HG03108 (cell line): ENCODE measurements at regions not wholly inside any gene's neighbourhood (a gene's known extent, or its start where the extent isn't known, plus 50 kb on each side); places are given as distances from the start of the nearest gene placed in this dataset.

Experiments
- ATAC-seq: cut with Tn5 transposase; IDR thresholded peaks from one replicate; pipeline ENCODE4 v1.9.1; 2021; ENCODE audit warnings: moderate library complexity; ENCODE audit not compliant: unreplicated experiment

- ATAC-seq: no peak
These were observed 101.2 kb upstream of the SLC4A4 start for GRCh38 chr4:71237641-71238040.

DNA sequence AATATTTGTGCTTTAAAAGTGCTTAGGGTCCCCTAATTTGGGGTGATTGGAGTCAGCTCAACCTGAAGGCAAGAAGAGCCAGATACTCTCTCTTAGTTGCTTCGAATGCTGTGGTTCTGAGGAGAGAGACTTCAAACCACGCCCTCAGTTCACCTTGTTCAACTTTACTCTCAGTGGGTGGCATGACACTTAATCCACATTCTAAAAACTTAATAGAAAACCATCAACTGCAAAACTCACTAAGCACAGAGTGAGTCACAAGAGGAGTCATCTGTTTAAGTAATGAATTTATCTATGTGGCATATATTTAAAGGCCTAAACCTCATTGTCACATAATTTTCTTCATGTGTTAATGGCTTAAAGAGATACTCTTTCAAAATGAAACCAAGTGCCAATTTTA is 99.5 kb upstream of the SLC4A4 start:
- ATAC-seq: no peak

- ATAC-seq: no peak
These were observed 98.7 kb upstream of the SLC4A4 start for GRCh38 chr4:71240094-71240493.

GRCh38 chr4:71241501-71242288 is 97.1 kb upstream of the SLC4A4 start:
- ATAC-seq: no peak

DNA sequence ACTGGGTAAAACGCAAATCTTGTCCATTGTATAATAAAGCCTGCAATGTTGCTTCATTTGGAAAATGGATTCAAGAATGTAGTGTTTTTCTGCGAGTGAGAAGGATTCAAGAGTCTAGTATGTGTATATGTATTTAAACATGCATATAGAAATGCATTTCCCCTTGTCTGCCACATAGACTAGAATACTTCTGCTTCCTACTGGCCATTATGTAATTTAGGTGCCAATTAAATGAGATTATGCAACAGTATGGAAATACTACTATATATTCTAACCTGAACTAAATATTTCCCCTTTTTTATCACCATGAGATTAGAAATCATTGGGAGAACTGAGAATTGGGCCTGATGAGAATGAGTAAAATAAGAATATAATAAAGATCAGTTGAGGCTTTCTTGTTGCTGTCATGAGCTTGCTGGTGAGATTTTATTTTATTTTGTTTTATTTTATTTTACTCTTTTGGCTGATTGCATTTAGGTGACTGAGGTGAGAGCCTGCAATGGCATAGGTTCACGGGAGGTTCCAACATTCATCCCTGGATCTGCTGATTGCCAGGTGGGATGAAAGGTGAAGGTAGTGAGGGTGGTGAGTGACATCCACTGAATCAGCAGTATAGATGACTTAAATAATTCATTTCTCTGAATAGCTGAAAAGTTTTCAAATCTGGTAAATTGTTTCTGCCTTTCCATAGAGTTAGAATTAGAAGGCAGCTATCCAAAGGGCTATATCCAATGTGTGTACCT is 95.6 kb upstream of the SLC4A4 start:
- no peak for ATAC-seq

- no peak for ATAC-seq
These were observed 91.1 kb upstream of the SLC4A4 start for GRCh38 chr4:71247706-71248105.

DNA sequence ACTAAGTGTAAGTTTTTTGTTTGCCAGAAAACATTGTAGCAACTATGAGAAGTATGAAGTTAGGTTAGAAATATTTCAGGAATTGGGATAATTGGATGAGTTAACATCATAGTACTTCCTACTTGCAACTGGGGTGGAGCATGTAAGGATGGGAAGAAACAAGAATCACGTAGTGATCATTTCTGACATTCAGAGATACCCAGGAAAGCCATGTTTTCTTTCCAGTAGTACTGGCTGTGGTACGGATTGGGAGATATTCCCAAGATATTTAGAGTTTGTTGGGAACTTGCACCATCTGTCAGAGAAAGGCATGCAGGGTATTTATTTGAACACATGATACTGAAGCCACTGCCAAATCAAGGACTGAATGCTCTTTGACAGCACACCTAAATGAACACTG is 87.6 kb upstream of the SLC4A4 start:
- no peak for ATAC-seq

DNA sequence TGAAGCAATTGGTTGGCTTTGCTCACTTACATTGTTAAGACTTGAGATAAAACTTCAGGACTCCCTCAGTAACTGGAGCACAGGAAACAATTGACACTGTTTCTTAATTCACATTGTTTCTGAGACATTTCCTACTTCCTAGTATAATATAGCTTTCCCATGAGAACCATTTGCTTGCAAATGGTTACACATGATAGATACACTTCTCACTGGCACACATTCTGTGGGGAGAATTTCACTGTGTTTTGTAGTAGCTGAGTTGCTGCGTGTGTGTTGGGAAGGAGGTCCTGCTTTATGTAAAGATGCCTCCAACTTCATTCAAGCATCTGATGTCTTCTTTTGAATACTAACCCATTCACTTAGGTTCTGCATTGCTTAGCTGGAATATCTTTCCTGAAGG is 85.3 kb upstream of the SLC4A4 start:
- no peak for ATAC-seq

DNA sequence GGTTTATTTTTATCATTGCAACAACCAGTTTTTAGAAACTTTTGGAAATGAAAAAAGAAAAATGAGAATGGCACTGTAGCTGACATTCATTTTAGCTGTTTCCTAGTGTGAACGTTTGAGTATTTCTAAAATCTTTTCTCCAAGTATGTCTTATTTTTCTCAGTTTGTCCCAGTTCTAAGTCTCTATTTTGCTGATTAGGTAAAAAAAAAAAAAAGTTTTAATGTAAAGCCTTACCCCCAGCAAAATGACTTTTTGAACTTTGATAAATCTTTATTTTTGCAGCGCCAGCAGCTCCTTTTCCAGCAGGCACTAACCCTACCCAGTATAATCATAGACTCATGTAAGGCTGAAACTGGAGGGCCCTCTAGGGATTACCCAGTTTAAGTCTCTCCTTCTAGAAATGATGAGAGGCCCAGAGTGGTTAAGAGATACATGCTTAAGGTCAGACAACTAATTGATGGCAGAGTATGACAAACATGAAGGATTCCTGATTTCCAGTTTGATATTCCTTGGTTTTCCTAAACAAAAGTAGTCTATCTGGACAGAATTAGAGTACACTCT is 84.3 kb upstream of the SLC4A4 start:
- no peak for ATAC-seq

GRCh38 chr4:71255976-71256375 is 82.8 kb upstream of the SLC4A4 start:
- ATAC-seq: no peak

DNA sequence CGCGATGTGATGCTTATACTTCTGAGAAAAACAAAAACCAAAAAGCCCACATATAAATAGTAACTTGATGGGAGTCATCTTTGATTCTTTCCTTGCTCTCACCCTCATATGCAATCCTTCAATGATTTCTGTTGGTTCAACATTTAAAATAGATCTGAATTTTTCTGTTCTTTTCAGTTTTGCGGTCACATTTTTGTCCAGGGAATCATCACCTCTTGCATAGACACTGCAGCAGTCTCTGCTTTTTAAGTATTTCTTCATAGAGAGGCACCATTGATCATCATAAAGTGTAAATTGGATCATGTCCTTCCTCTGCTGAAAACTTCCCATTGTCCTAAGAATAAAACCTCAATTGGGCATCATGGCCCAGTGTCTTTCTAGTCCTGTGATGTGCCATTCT is 81.1 kb upstream of the SLC4A4 start:
- no peak for ATAC-seq

DNA sequence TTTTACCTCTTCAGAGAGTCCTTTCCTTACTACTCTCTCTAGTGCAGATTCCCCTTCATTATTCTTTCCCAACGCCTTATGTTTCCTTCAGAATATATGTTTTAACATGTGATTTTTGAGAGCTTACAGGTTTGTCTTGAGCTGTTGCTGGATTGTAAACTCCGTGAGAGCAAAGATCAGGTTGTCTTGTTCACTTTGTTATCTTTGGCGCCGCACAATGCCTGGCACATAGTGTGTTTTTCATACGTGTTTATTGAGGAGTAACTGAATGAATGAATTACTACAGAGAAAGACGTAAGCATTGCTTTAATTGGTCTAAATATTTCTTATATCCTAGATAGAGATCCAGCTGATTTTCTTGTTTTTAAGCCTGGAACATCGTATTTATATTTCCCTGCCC is 80.5 kb upstream of the SLC4A4 start:
- ATAC-seq: no peak

DNA sequence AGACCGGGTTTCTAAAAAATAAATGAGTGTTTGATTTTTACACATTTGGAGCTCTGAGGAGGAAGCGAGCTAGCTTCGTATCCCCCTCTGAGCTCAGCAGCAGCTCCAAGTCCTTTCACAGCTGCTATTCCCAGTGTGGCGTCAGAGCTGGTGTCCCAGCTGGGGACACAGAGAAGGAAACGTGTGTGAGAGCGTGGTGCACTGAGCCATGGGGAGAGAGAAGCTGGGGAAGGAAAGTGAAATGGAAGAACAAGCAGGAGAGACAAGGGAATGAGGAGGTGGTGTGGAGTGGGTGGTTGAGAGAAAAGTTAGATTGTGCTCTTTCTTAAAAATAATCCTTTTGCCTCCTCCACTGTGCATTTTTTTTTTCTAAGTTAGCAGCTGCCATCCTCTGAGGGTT is 79.5 kb upstream of the SLC4A4 start:
- ATAC-seq: no peak

DNA sequence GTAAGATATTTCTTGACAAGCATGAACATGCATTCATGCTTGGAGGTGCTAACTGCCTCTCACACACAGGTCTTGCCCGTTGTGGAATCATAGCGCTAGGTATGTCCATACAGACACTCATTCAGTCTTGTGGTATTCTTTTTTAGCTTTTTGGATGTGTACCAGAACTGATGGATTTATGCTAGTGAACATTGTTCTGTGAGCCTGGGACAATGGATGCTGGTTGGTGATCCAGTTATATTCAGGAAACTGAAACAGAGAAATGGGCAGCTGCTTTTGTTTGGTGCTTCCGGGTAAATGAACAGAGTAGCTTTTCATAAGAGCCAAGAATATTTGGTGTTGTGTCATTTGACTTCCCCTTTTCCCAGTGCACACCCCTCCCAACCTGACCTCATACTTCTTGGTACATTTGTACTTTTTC is 78.9 kb upstream of the SLC4A4 start:
- ATAC-seq: no peak

- ATAC-seq: no peak
These were observed 78.3 kb upstream of the SLC4A4 start for GRCh38 chr4:71260544-71260943.

DNA sequence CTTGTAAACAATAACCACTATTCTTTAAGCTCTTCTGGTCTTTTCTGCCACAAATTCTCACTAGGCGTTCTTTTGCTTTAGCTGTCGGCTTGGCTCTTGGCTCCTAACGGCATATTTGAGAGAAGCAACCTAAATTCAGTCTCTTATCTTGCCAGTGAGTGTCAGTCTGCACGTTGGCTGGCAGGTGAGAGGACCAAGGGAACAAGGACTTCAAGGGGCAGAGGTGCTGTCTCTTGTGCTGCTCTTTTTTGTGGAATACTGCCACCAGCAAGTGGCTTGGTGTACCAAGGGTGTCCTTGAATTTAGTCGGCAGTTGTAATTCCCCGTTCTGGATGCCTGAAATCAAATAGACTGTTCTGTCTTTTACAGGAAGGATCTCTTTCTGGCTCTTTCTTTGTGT is 77.8 kb upstream of the SLC4A4 start:
- no peak for ATAC-seq

DNA sequence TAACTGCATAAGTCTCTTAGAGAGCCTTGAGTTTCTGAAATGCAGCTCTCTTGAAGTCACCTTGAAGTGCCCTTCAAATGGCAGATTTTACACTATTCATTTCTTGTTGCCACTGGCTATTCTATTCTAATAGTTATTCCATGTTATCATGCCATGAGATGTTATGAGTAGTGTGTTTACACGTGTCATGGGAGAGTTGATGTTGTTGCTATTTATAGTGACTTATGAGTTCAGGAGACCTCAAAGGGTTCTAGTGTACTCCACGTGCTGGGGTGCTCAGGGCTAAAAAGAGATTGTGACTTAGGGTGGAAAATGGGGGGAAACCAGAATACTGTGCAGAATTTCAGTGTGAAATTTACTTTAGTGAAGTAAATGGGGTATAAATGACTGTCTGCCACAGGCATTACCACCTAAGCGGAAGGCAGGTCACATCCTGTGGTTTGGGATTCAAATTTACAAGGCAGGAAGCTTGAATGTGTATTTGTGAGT is 77.1 kb upstream of the SLC4A4 start:
- ATAC-seq: no peak

DNA sequence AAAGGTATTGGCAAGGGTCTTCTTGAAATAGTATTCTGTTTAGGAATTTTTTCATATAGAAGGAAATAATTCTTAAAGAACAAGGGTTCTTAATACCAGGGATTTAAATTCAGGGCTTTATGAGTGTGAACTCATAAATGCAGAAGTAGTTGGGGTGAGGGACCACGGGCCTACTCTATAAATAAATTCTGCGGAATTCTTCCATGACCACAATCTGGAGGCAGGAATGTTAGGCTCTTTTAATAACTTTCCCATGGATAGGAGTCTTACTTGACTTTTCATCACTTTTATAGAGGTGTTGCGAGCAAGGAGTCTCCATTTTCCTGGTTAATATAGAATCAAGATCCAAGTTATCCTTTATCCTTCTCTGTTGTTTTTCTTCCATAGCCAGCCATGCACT is 76.7 kb upstream of the SLC4A4 start:
- ATAC-seq: no peak

- ATAC-seq: no peak
These were observed 72.6 kb upstream of the SLC4A4 start for GRCh38 chr4:71266090-71266794.

- ATAC-seq: no peak
These were observed 71.6 kb upstream of the SLC4A4 start for GRCh38 chr4:71267244-71267643.

DNA sequence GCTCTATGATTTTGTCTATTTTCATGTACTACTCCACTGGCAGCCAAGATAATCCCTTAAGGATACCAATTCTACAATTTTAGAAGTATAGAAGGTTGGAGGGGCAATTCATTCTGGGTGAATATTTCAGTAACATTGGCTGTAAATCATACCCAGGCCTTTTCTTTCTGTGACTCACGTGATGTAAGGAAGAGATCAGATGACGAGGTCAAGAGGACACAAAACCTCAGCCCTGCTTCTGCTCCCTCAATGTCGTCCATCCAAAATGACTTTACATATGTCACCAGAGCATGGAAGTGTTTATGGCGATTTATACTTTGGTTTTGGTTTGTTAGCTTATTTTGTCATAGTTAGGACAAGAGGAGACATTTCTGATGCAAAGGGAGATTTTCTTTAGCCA is 70.7 kb upstream of the SLC4A4 start:
- ATAC-seq: no peak
